OCI-LY7 (cell line): ENCODE measurements at regions not wholly inside any gene's neighbourhood (a gene's known extent, or its start where the extent isn't known, plus 50 kb on each side); places are given as distances from the start of the nearest gene placed in this dataset.

Experiments used
- BruUV-seq: library from RNA; stranded (reverse); fragments of 400-500 nt; replicated peaks from 2 replicates; lab custom pipeline; 2021; lab: Mats Ljungman, UMichigan
- CTCF ChIA-PET: fragments of 300-600 bp; sonication (Branson Sonifier 250); formaldehyde crosslinking; loops from one replicate; lab custom pipeline; 2022; ENCODE audit warnings: antibody characterized with exemption; ENCODE audit not compliant: unreplicated experiment; lab: Charles Lee
- POLR2A ChIA-PET: fragments of 300-600 bp; sonication (Branson Sonifier 250); formaldehyde crosslinking; loops from one replicate; lab custom pipeline; 2022; ENCODE audit warnings: antibody characterized with exemption; lab: Charles Lee
- DNase-seq: peaks from one replicate; pipeline ENCODE4 v3.0.0-alpha.2; 2015; ENCODE audit warnings: low spot score
- H2AFZ ChIP-seq: fragments of 200-600 bp; sonication (generic), shearing (Covaris generic); 2 replicates; pipeline ENCODE4 v1.6.1; 2014; ENCODE audit warnings: mild to moderate bottlenecking, antibody characterized with exemption, low read length, moderate library complexity
- H3K27ac ChIP-seq: fragments of 200-600 bp; sonication (generic); 2 replicates; pipeline ENCODE4 v1.5.1; 2014; ENCODE audit warnings: mixed run types, low read depth, mild to moderate bottlenecking, moderate library complexity, low read length, inconsistent platforms; ENCODE audit not compliant: poor library complexity, severe bottlenecking
- H3K36me3 ChIP-seq: fragments of 200-600 bp; sonication (generic); 2 replicates; pipeline ENCODE4 v1.6.1; 2014; ENCODE audit warnings: mild to moderate bottlenecking, antibody characterized with exemption, low read length, moderate library complexity, mixed read lengths; ENCODE audit not compliant: insufficient read depth
- H3K4me1 ChIP-seq: fragments of 200-600 bp; sonication (generic); 2 replicates; pipeline ENCODE4 v1.5.1; 2014; ENCODE audit warnings: mild to moderate bottlenecking, low read length; ENCODE audit not compliant: insufficient read depth, poor library complexity, severe bottlenecking
- H3K4me2 ChIP-seq: fragments of 200-600 bp; sonication (generic); 2 replicates; pipeline ENCODE4 v1.6.1; 2014; ENCODE audit warnings: mild to moderate bottlenecking, low read length
- H3K4me3 ChIP-seq: fragments of 200-600 bp; sonication (generic); 2 replicates; pipeline ENCODE4 v1.5.1; 2014; ENCODE audit warnings: mild to moderate bottlenecking, low read depth, low read length; ENCODE audit not compliant: poor library complexity, severe bottlenecking
- H3K79me2 ChIP-seq: fragments of 200-600 bp; sonication (generic); 2 replicates; pipeline ENCODE4 v1.6.1; 2016; ENCODE audit warnings: low read depth, mild to moderate bottlenecking, low read length, moderate library complexity, mixed read lengths; ENCODE audit not compliant: insufficient read depth
- H3K9me2 ChIP-seq: fragments of 200-600 bp; sonication (generic); 2 replicates; pipeline ENCODE4 v1.6.1; 2016; ENCODE audit warnings: mild to moderate bottlenecking, low read length, mixed read lengths; ENCODE audit not compliant: insufficient read depth
- H3K9me3 ChIP-seq: fragments of 200-600 bp; sonication (generic); 2 replicates; pipeline ENCODE4 v1.6.1; 2014; ENCODE audit warnings: mild to moderate bottlenecking, mixed run types, low read length, mixed read lengths
- H4K20me1 ChIP-seq: fragments of 200-600 bp; sonication (generic); 2 replicates; pipeline ENCODE4 v1.6.1; 2014; ENCODE audit warnings: mild to moderate bottlenecking, antibody characterized with exemption, low read length, moderate library complexity, mixed read lengths; ENCODE audit not compliant: insufficient read depth
- CTCF ChIP-seq: fragments of 200-600 bp; sonication (generic); conservative IDR thresholded peaks from 2 replicates; pipeline ENCODE4 v1.5.1; 2014; ENCODE audit warnings: mild to moderate bottlenecking, antibody characterized with exemption, low read length, moderate library complexity, mixed read lengths
- EZH2phosphoT487 ChIP-seq: fragments of 200-600 bp; sonication (generic); IDR thresholded peaks from 2 replicates; pipeline ENCODE4 v1.6.1; 2018; ENCODE audit warnings: low read depth, borderline replicate concordance, mild to moderate bottlenecking, mixed run types, antibody characterized with exemption, low read length, moderate library complexity, mixed read lengths
- intact Hi-C: fragments of 100-400 bp; cut with micrococcal nuclease; formaldehyde crosslinking; loops from one replicate; pipeline ENCODE4 v1.10.0; 2022; ENCODE audit not compliant: unreplicated experiment

- BruUV-seq, result no TSS peak
- H3K9me3 ChIP-seq, result no peaks in the 10 kb centered on the region
- H3K4me1 ChIP-seq, result no peaks in the 10 kb centered on the region
- no peak overlapping the region for H3K27ac ChIP-seq
- no peaks in the 10 kb centered on the region for H3K36me3 ChIP-seq
- H2AFZ ChIP-seq, result no peak overlapping the region
- ChIA-PET CTCF (no interaction called here), POLR2A (interaction anchor here (0.8 kb wide), 1 partner anchor 12 kb away, joined by 3 read pairs; no protein-coding TSS in a partner anchor)
- no peak for TF ChIP-seq EZH2phosphoT487
- no peak for TF ChIP-seq CTCF
- H4K20me1 ChIP-seq, result no peaks in the 10 kb centered on the region
- H3K79me2 ChIP-seq, result no peaks in the 10 kb centered on the region
- H3K4me2 ChIP-seq, result no peak overlapping the region
- DNase-seq, result no peak
- intact Hi-C loops, result no loop called here
- no peak overlapping the region for H3K4me3 ChIP-seq
- no peaks in the 10 kb centered on the region for H3K9me2 ChIP-seq
Measured at GRCh38 chr1:71240656-71241055, 159.8 kb upstream of the ZRANB2 start.

GRCh38 chr1:71236503-71236902 is 155.7 kb upstream of the ZRANB2 start:
- Histone ChIP-seq H4K20me1 (no peaks in the 10 kb centered on the region), H3K4me3 (no peak overlapping the region), H2AFZ (no peak overlapping the region), H3K4me2 (no peak overlapping the region), H3K79me2 (no peaks in the 10 kb centered on the region), H3K9me3 (no peaks in the 10 kb centered on the region), H3K4me1 (no peaks in the 10 kb centered on the region), H3K36me3 (no peaks in the 10 kb centered on the region), H3K27ac (no peak overlapping the region), H3K9me2 (no peaks in the 10 kb centered on the region)
- no TSS peak for BruUV-seq
- intact Hi-C loops, result no loop called here
- TF ChIP-seq EZH2phosphoT487, result no peak
- TF ChIP-seq CTCF, result no peak
- ChIA-PET POLR2A (no interaction called here), CTCF (no interaction called here)
- DNase-seq, result no peak

- ChIA-PET POLR2A (interaction anchor here (0.7 kb wide), 1 partner anchor 12 kb away, joined by 3 read pairs; no protein-coding TSS in a partner anchor), CTCF (no interaction called here)
- no peak for DNase-seq
- H4K20me1 ChIP-seq, result no peaks in the 10 kb centered on the region
- no peaks in the 10 kb centered on the region for H3K36me3 ChIP-seq
- H3K27ac ChIP-seq, result no peak overlapping the region
- BruUV-seq, result no TSS peak
- no peak for TF ChIP-seq EZH2phosphoT487
- no peak for TF ChIP-seq CTCF
- no peak overlapping the region for H2AFZ ChIP-seq
- no peaks in the 10 kb centered on the region for H3K79me2 ChIP-seq
- H3K4me1 ChIP-seq, result no peaks in the 10 kb centered on the region
- no peak overlapping the region for H3K4me3 ChIP-seq
- no peaks in the 10 kb centered on the region for H3K9me3 ChIP-seq
- intact Hi-C loops, result no loop called here
- H3K4me2 ChIP-seq, result no peak overlapping the region
- H3K9me2 ChIP-seq, result no peaks in the 10 kb centered on the region
Measured at GRCh38 chr1:71233645-71234044, 152.8 kb upstream of the ZRANB2 start.
